HG02571 (cell line): ENCODE measurements at regions not wholly inside any gene's neighbourhood (a gene's known extent, or its start where the extent isn't known, plus 50 kb on each side); places are given as distances from the start of the nearest gene placed in this dataset.
"Not testable (repeated sequence)": the region's sequence is repeated elsewhere in the genome, so short reads cannot be mapped to it uniquely, and the experiment has no call there.

Experiments used
- ATAC-seq: cut with Tn5 transposase; IDR thresholded peaks from one replicate; pipeline ENCODE4 v1.9.1; 2021; ENCODE audit warnings: mild to moderate bottlenecking, moderate library complexity; ENCODE audit not compliant: unreplicated experiment

- no peak for ATAC-seq
Measured at GRCh38 chr2:167697194-167697593, 550.2 kb downstream of the STK39 start.

- ATAC-seq = no peak
Measured at GRCh38 chr2:167692936-167693335, 554.5 kb downstream of the STK39 start.

- no peak for ATAC-seq
Measured at GRCh38 chr2:167692191-167692590, 555.2 kb downstream of the STK39 start.

- no peak for ATAC-seq
Measured at GRCh38 chr2:167689444-167689843, 558.0 kb downstream of the STK39 start.

- ATAC-seq = no peak
Measured at GRCh38 chr2:167686691-167687090, 560.7 kb downstream of the STK39 start.

- ATAC-seq = no peak
Measured at GRCh38 chr2:167681234-167682015, 566.0 kb downstream of the STK39 start.

GRCh38 chr2:167678158-167678557 is 569.2 kb downstream of the STK39 start:
- no peak for ATAC-seq

GRCh38 chr2:167675906-167676305 is 571.5 kb downstream of the STK39 start:
- ATAC-seq = no peak

- no peak for ATAC-seq
Measured at GRCh38 chr2:167670588-167670987, 576.8 kb downstream of the STK39 start.

GRCh38 chr2:167653131-167653530 is 594.3 kb downstream of the STK39 start:
- ATAC-seq = no peak

GRCh38 chr2:167652401-167652800 is 595.0 kb downstream of the STK39 start:
- no peak for ATAC-seq

- no peak for ATAC-seq
Measured at GRCh38 chr2:167651406-167652151, 595.8 kb downstream of the STK39 start.

GRCh38 chr2:167646557-167646956 is 600.8 kb downstream of the STK39 start:
- no peak for ATAC-seq

GRCh38 chr2:167640096-167640495 is 607.3 kb downstream of the STK39 start:
- ATAC-seq = no peak

GRCh38 chr2:167637741-167638140 is 609.7 kb downstream of the STK39 start:
- ATAC-seq = no peak

GRCh38 chr2:167632271-167632670 is 615.1 kb downstream of the STK39 start:
- ATAC-seq = not testable (repeated sequence)

GRCh38 chr2:167626961-167627360 is 620.4 kb downstream of the STK39 start:
- no peak for ATAC-seq

GRCh38 chr2:167626301-167626700 is 621.1 kb downstream of the STK39 start:
- ATAC-seq = no peak

GRCh38 chr2:167616997-167617396 is 630.4 kb downstream of the STK39 start:
- ATAC-seq = no peak

- ATAC-seq = no peak
Measured at GRCh38 chr2:167613471-167613870, 633.9 kb downstream of the STK39 start.

GRCh38 chr2:167608487-167608886 is 638.9 kb downstream of the STK39 start:
- ATAC-seq = no peak

- no peak for ATAC-seq
Measured at GRCh38 chr2:167607731-167608130, 639.7 kb downstream of the STK39 start.
